HepG2 (cell line): ENCODE measurements at regions not wholly inside any gene's neighbourhood (a gene's known extent, or its start where the extent isn't known, plus 50 kb on each side); places are given as distances from the start of the nearest gene placed in this dataset.
A peak's percentile ranks its signal among the peaks of the same experiment; 100 is the strongest.

Experiments
- ATAC-seq: fragments of 200-7000 bp; cut with Tn5 transposase; 3 replicates; pipeline ENCODE4 v1.9.1; 2020; ENCODE audit warnings: mild to moderate bottlenecking, moderate library complexity
- BruUV-seq: library from RNA; stranded (reverse); fragments of 400-500 nt; replicated peaks from 2 replicates; lab custom pipeline; 2021; lab: Mats Ljungman, UMichigan
- CTCF ChIA-PET: fragments of 300-600 bp; formaldehyde crosslinking; extraction: SDS; loops from one replicate; lab custom pipeline; 2021; ENCODE audit warnings: low total read pairs, inconsistent platforms, low intra/inter-chr PET ratio; lab: Yijun Ruan, JAX
- POLR2A ChIA-PET: fragments of 350-600 bp; sonication (Branson Sonifier 250); formaldehyde crosslinking; loops from one replicate; lab custom pipeline; 2020; ENCODE audit warnings: antibody characterized with exemption, inconsistent platforms; lab: Yijun Ruan, JAX
- DNase-seq: peaks from one replicate; pipeline ENCODE4 v3.0.0-alpha.2; 2015; ENCODE audit warnings: low spot score
- FAIRE-seq: peaks from 3 replicates; lab custom pipeline; 2011; peaks lifted over from hg19 to GRCh38; lab: Jason Lieb, UNC
- H2AFZ ChIP-seq: one replicate; pipeline ENCODE4 v1.6.1; 2011; ENCODE audit warnings: low read length, inconsistent platforms
- H3K27ac ChIP-seq: fragments of 300-600 bp; 3 replicates; pipeline ENCODE4 v1.8.0; 2011; ENCODE audit warnings: mixed run types, mild to moderate bottlenecking, mixed read lengths, low read length, inconsistent platforms; ENCODE audit not compliant: insufficient read depth; ENCODE audit errors: extremely low read length
- H3K27me3 ChIP-seq, 2 experiments: fragments of 200-600 bp in 1 of 2; 2 replicates in 1 of 2; 3 replicates in 1 of 2; pipeline versions ENCODE4 v1.6.0 to v1.8.0; 2011; ENCODE audit warnings: low read length in 2 of 2, mild to moderate bottlenecking in 2 of 2, moderate library complexity in 2 of 2, inconsistent platforms in 1 of 2; ENCODE audit not compliant: insufficient read depth in 2 of 2, control insufficient read depth in 1 of 2
- H3K36me3 ChIP-seq, 2 experiments: fragments of 200-600 bp in 1 of 2; replicated peaks in 1 of 2; 2 replicates in 1 of 2; 3 replicates in 1 of 2; pipeline versions ENCODE4 v1.5.1 to v1.8.0; 2011; ENCODE audit warnings: low read length in 2 of 2, inconsistent platforms in 1 of 2; ENCODE audit not compliant: insufficient read depth in 2 of 2, control insufficient read depth in 1 of 2
- H3K4me1 ChIP-seq: 2 replicates; pipeline ENCODE4 v1.5.1; 2012; ENCODE audit warnings: low read length, inconsistent platforms; ENCODE audit not compliant: insufficient read depth
- H3K4me2 ChIP-seq: 2 replicates; pipeline ENCODE4 v1.6.0; 2011; ENCODE audit warnings: low read depth, low read length, inconsistent platforms
- H3K4me3 ChIP-seq, 3 experiments: fragments of 200-600 bp in 1 of 3; sonication (generic), shearing (Covaris generic) in 1 of 3; replicated peaks in 1 of 3; 2 replicates each; pipeline ENCODE4 v1.5.1; 2011 to 2016; ENCODE audit warnings: low read length in 3 of 3, inconsistent platforms in 2 of 3, low read depth in 2 of 3, mild to moderate bottlenecking in 2 of 3, control low read depth in 1 of 3, mixed read lengths in 1 of 3; ENCODE audit not compliant: insufficient read depth in 1 of 3
- H3K79me2 ChIP-seq: one replicate; pipeline ENCODE4 v1.6.1; 2011; ENCODE audit warnings: low read length, inconsistent platforms; ENCODE audit not compliant: insufficient read depth
- H3K9ac ChIP-seq: 2 replicates; pipeline ENCODE4 v1.6.0; 2011; ENCODE audit warnings: mild to moderate bottlenecking, low read depth, low read length, inconsistent platforms; ENCODE audit not compliant: insufficient read depth
- H3K9me3 ChIP-seq: 2 replicates; pipeline ENCODE4 v1.5.1; 2012; ENCODE audit warnings: mild to moderate bottlenecking, low read length
- H4K20me1 ChIP-seq: 2 replicates; pipeline ENCODE4 v1.6.0; 2011; ENCODE audit warnings: inconsistent platforms, mild to moderate bottlenecking, low read length, moderate library complexity; ENCODE audit not compliant: insufficient read depth
- ISL2 ChIP-seq: sonication (generic); formaldehyde crosslinking; IDR thresholded peaks from 2 replicates; pipeline ENCODE4 v1.5.0; 2020; ENCODE audit warnings: missing genetic modification reagents
- NCOA1 ChIP-seq: sonication (generic); formaldehyde crosslinking; IDR thresholded peaks from 2 replicates; pipeline ENCODE4 v1.9.0; 2021; ENCODE audit warnings: missing genetic modification reagents
- NCOR1 ChIP-seq: fragments of 200-600 bp; sonication (generic); IDR thresholded peaks from 2 replicates; pipeline ENCODE4 v1.7.0; 2017; ENCODE audit warnings: antibody characterized with exemption, low read length, borderline replicate concordance
- SIN3B ChIP-seq: fragments of 150-350 bp; IDR thresholded peaks from 2 replicates; pipeline ENCODE4 v1.6.1; 2014; ENCODE audit warnings: low read length
- SRF ChIP-seq: IDR thresholded peaks from 2 replicates; pipeline ENCODE4 v1.6.1; 2011; ENCODE audit warnings: mild to moderate bottlenecking, low read depth, low read length, moderate library complexity
- STAG1 ChIP-seq: sonication (generic); formaldehyde crosslinking; IDR thresholded peaks from 2 replicates; pipeline ENCODE4 v1.4.0; 2020; ENCODE audit warnings: missing genetic modification reagents
- ZFP36L1 ChIP-seq: sonication (generic); formaldehyde crosslinking; IDR thresholded peaks from 2 replicates; pipeline ENCODE4 v1.8.0; 2022; ENCODE audit warnings: mild to moderate bottlenecking, missing genetic modification reagents, moderate library complexity
- ZNF549 ChIP-seq: sonication (generic); formaldehyde crosslinking; IDR thresholded peaks from 2 replicates; pipeline ENCODE4 v1.5.0; 2020; ENCODE audit warnings: missing genetic modification reagents
- WGBS: methylation state at CpG from one replicate; pipeline ENCODE4 v1.1.6; 2017; ENCODE audit warnings: low lambda C conversion rate; 5-methylcytosine and 5-hydroxymethylcytosine counted together
- in situ Hi-C: cut with HindIII; loops from 2 replicates; pipeline ENCODE4 v1.10.0; 2017; ENCODE audit warnings: low pct_unique_long_range_greater_than_20kb; ENCODE audit not compliant: extremely low pct_ligation_motif_present
- intact Hi-C: fragments of 100-400 bp; cut with micrococcal nuclease; formaldehyde crosslinking; loops from one replicate; pipeline ENCODE4 v1.10.0; 2022; ENCODE audit not compliant: unreplicated experiment
- TF ChIP-seq, protein P1 (sequence below): sonication (generic); formaldehyde crosslinking; IDR thresholded peaks from 2 replicates; pipeline ENCODE4 v1.5.0; 2020; ENCODE audit warnings: mild to moderate bottlenecking, missing genetic modification reagents, moderate library complexity

DNA sequence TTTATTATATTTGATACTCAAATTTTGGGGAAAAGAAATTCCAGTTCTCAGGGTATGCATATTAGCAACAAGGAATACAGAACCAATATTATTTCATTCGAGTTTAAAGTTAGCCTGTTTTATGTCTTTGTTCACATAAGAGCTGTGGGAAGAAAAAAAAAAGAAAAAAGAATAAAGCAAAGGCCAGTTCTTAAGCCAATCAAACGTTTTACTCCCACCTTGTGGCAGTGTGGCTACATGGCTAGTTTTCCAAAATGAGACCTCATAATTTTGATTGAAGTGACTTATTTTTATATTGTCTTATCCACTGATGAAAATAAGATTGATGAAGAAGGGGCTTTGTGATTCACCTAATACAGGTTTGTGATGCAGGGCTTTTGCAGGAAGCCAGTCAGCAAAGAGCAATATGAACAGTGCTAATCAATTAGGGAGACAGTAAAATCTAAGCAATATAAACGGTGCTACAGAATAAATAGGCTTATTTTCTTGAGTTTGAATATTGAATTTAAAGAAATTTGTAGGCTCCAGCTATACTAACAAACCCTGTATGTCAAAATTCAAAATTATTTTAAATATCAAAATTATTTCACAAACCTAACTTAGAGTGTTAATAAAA is 624.1 kb upstream of the FOXG1 start:
- Histone ChIP-seq H3K36me3 (no peaks in the 10 kb centered on the region), H3K4me3 (no peak overlapping the region), H3K4me1 (no peaks in the 10 kb centered on the region), H4K20me1 (no peaks in the 10 kb centered on the region), H2AFZ (no peak overlapping the region), H3K9ac (no peak overlapping the region), H3K9me3 (peaks cover 93% of the 10 kb centered on the region), H3K27ac (no peak overlapping the region), H3K27me3 (no peaks in the 10 kb centered on the region), H3K4me2 (no peak overlapping the region), H3K79me2 (no peaks in the 10 kb centered on the region)
- ChIA-PET CTCF (no interaction called here), POLR2A (no interaction called here)
- TF ChIP-seq ZNF549 (no peak), NCOA1 (CRISPR knock-in tag) (no peak), SRF (no peak), ISL2 (CRISPR knock-in tag) (no peak), SIN3B (no peak), NCOR1 (no peak), ZFP36L1 (CRISPR knock-in tag) (no peak), STAG1 (CRISPR knock-in tag) (0 out of 2 replicates have a peak, but pooled peaks have one; percentile 24)
- TF ChIP-seq, protein P1, sequence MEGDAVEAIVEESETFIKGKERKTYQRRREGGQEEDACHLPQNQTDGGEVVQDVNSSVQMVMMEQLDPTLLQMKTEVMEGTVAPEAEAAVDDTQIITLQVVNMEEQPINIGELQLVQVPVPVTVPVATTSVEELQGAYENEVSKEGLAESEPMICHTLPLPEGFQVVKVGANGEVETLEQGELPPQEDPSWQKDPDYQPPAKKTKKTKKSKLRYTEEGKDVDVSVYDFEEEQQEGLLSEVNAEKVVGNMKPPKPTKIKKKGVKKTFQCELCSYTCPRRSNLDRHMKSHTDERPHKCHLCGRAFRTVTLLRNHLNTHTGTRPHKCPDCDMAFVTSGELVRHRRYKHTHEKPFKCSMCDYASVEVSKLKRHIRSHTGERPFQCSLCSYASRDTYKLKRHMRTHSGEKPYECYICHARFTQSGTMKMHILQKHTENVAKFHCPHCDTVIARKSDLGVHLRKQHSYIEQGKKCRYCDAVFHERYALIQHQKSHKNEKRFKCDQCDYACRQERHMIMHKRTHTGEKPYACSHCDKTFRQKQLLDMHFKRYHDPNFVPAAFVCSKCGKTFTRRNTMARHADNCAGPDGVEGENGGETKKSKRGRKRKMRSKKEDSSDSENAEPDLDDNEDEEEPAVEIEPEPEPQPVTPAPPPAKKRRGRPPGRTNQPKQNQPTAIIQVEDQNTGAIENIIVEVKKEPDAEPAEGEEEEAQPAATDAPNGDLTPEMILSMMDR (CRISPR knock-in tag): 0 out of 2 replicates have a peak, but pooled peaks have one; percentile 9
- no peak for DNase-seq
- no TSS peak for BruUV-seq
- in situ Hi-C loops (no loop called here), intact Hi-C loops (no loop called here)
- ATAC-seq: no peak
- no peak for FAIRE-seq
- WGBS: 2% methylated on average over 3 of the region's 3 CpGs
